A549 (cell line): ENCODE measurements at regions not wholly inside any gene's neighbourhood (a gene's known extent, or its start where the extent isn't known, plus 50 kb on each side); places are given as distances from the start of the nearest gene placed in this dataset.
"Not testable (repeated sequence)": the region's sequence is repeated elsewhere in the genome, so short reads cannot be mapped to it uniquely, and the experiment has no call there.

ENCODE experiments used
- MAZ ChIP-seq: fragments of 150-350 bp; IDR thresholded peaks from 2 replicates; pipeline ENCODE4 v1.6.1; 2014; ENCODE audit warnings: antibody characterized with exemption, low read depth, low read length, borderline replicate concordance
- RARB ChIP-seq: fragments of 250-450 bp; sonication (Bioruptor Pico); IDR thresholded peaks from 2 replicates; pipeline ENCODE4 v1.8.0; 2021; ENCODE audit warnings: mild to moderate bottlenecking, moderate library complexity
- TF ChIP-seq, protein P1 (sequence below): fragments of >200 bp; sonication (Bioruptor Twin); formaldehyde crosslinking; IDR thresholded peaks from 3 replicates; pipeline ENCODE4 v1.5.1; 2016

DNA sequence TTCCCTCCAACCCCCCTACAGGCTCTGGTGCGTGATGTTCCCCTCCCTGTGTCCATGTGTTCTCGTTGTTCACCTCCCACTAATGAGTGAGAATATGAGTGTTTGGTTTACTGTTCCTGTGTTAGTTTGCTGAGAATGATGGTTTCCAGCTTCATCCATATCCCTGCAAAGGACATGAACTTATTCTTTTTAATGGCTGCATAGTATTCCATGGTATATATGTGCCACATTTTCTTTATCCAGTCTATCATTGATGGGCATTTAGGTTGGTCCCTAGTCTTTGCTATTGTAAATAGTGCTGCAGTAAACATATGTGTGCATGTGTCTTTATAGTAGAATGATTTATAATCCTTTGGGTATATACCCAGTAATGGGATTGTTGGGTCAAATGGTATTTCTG is 175.5 kb upstream of the DTNA start:
- not testable (repeated sequence) for TF ChIP-seq MAZ; RARB (CRISPR knock-in tag)
- TF ChIP-seq, protein P1, sequence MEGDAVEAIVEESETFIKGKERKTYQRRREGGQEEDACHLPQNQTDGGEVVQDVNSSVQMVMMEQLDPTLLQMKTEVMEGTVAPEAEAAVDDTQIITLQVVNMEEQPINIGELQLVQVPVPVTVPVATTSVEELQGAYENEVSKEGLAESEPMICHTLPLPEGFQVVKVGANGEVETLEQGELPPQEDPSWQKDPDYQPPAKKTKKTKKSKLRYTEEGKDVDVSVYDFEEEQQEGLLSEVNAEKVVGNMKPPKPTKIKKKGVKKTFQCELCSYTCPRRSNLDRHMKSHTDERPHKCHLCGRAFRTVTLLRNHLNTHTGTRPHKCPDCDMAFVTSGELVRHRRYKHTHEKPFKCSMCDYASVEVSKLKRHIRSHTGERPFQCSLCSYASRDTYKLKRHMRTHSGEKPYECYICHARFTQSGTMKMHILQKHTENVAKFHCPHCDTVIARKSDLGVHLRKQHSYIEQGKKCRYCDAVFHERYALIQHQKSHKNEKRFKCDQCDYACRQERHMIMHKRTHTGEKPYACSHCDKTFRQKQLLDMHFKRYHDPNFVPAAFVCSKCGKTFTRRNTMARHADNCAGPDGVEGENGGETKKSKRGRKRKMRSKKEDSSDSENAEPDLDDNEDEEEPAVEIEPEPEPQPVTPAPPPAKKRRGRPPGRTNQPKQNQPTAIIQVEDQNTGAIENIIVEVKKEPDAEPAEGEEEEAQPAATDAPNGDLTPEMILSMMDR = not testable (repeated sequence)
